ENCODE measurements at regions not wholly inside any gene's neighbourhood (a gene's known extent, or its start where the extent isn't known, plus 50 kb on each side); places are given as distances from the start of the nearest gene placed in this dataset.

GRCh38 chr14:45553981-45554380, 301.0 kb upstream of the MIS18BP1 start:
- DNase-seq, result no peak

GRCh38 chr14:45551240-45551820, 298.3 kb upstream of the MIS18BP1 start:
- DNase-seq, result peak; percentile 3

- DNase-seq, result no peak
These were observed 278.0 kb upstream of the MIS18BP1 start for GRCh38 chr14:45531022-45531421.

GRCh38 chr14:45526715-45527549, 273.9 kb upstream of the MIS18BP1 start:
- peak; percentile 52 for DNase-seq

- no peak for DNase-seq
These were observed 266.8 kb upstream of the MIS18BP1 start for GRCh38 chr14:45519766-45520165.

- DNase-seq, result no peak
These were observed 239.9 kb upstream of the MIS18BP1 start for GRCh38 chr14:45492876-45493275.

- no peak for DNase-seq
These were observed 238.9 kb upstream of the MIS18BP1 start for GRCh38 chr14:45491914-45492313.

- no peak for DNase-seq
These were observed 233.6 kb upstream of the MIS18BP1 start for GRCh38 chr14:45486599-45486998.

GRCh38 chr14:45467023-45467422, 214.0 kb upstream of the MIS18BP1 start:
- no peak for DNase-seq

GRCh38 chr14:45434221-45434620, 181.2 kb upstream of the MIS18BP1 start:
- no peak for DNase-seq

- DNase-seq, result peak; percentile 80
These were observed 173.8 kb upstream of the MIS18BP1 start for GRCh38 chr14:45426685-45427282.

- DNase-seq, result no peak
These were observed 153.9 kb upstream of the MIS18BP1 start for GRCh38 chr14:45406942-45407341.

GRCh38 chr14:45400950-45401640, 148.1 kb upstream of the MIS18BP1 start:
- DNase-seq, result no peak

- no peak for DNase-seq
These were observed 147.5 kb upstream of the MIS18BP1 start for GRCh38 chr14:45400509-45400908.

- no peak for DNase-seq
These were observed 128.1 kb upstream of the MIS18BP1 start for GRCh38 chr14:45381091-45381490.

GRCh38 chr14:45377166-45377565, 124.2 kb upstream of the MIS18BP1 start:
- DNase-seq, result no peak

- no peak for DNase-seq
These were observed 120.9 kb upstream of the MIS18BP1 start for GRCh38 chr14:45373877-45374276.

- DNase-seq, result no peak
These were observed 111.7 kb upstream of the MIS18BP1 start for GRCh38 chr14:45364565-45365156.

- no peak for DNase-seq
These were observed 109.5 kb upstream of the MIS18BP1 start for GRCh38 chr14:45362505-45362904.

- no peak for DNase-seq
These were observed 108.7 kb upstream of the MIS18BP1 start for GRCh38 chr14:45361727-45362126.

GRCh38 chr14:45359746-45360145, 106.7 kb upstream of the MIS18BP1 start:
- no peak for DNase-seq

- DNase-seq, result no peak
These were observed 79.5 kb upstream of the MIS18BP1 start for GRCh38 chr14:45332360-45332988.

All from NCI-H1092 treated with DMSO at 0.1 percent for 48 hours (cell line).